ENCODE measurements at regions not wholly inside any gene's neighbourhood (a gene's known extent, or its start where the extent isn't known, plus 50 kb on each side); places are given as distances from the start of the nearest gene placed in this dataset.
"Not testable (repeated sequence)": the region's sequence is repeated elsewhere in the genome, so short reads cannot be mapped to it uniquely, and the experiment has no call there.

- not testable (repeated sequence) for H2AFZ ChIP-seq; H3K9ac ChIP-seq; H3K4me3 ChIP-seq (ENCODE audit: low read depth, low read length); H3K36me3 ChIP-seq (ENCODE audit: control insufficient read depth, insufficient read depth, low read length); H3K4me2 ChIP-seq (ENCODE audit: low read length); H3K79me2 ChIP-seq; H3K9me3 ChIP-seq (ENCODE audit: control insufficient read depth, low read length); H3K27ac ChIP-seq; H3K4me1 ChIP-seq; H3K27me3 ChIP-seq (ENCODE audit: control insufficient read depth, insufficient read depth, low read length)
Observed at GRCh38 chr6:26720663-26721218, 61.2 kb upstream of the ZNF322 start.

DNA sequence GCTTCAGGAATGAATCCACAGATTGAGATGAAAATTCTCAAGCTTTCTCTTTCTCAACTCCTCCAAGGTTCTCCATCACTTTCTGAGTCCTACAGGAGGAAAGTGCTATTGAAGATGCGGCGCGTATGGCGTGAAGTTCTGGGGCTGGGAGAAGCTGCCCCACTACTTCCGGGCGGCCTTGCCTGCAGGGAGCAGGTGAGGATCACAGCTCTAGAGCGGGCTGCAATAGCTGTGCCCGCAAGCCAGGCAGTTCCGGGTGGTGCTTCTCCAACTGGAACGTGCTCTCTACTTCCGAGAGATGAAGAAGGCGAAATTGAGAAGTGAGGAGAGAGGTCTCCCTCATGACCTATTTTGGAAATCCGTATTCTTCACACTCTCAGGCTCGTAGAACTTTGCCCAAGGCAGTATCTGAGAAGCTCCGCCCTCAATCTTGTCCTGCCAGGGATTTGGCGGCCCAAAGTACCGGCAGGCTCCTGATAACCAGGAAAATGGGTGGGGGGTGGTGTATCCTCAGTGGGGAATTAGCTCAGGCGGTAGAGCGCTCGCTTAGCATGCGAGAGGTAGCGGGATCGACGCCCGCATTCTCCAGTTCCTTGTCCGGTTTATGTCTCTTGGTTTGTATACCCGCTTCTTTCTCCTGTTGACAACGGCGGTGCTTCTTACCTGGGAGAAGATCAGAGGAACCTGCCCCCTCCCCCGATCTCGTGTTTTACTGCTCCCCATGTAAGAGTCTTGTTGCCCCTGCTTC is 70.6 kb upstream of the ZNF322 start:
- not testable (repeated sequence) for H3K4me1 ChIP-seq; H3K27ac ChIP-seq; H3K27me3 ChIP-seq (ENCODE audit: control insufficient read depth, insufficient read depth, low read length); H3K9ac ChIP-seq; H2AFZ ChIP-seq; H3K4me2 ChIP-seq (ENCODE audit: low read length); H3K9me3 ChIP-seq (ENCODE audit: control insufficient read depth, low read length); H3K4me3 ChIP-seq (ENCODE audit: low read depth, low read length); H3K79me2 ChIP-seq; H3K36me3 ChIP-seq (ENCODE audit: control insufficient read depth, insufficient read depth, low read length)

GRCh38 chr6:26734776-26735472 is 75.4 kb upstream of the ZNF322 start:
- not testable (repeated sequence) for H2AFZ ChIP-seq; H3K36me3 ChIP-seq (ENCODE audit: control insufficient read depth, insufficient read depth, low read length); H3K79me2 ChIP-seq; H3K4me2 ChIP-seq (ENCODE audit: low read length); H3K4me1 ChIP-seq; H3K27me3 ChIP-seq (ENCODE audit: control insufficient read depth, insufficient read depth, low read length); H3K27ac ChIP-seq; H3K4me3 ChIP-seq (ENCODE audit: low read depth, low read length); H3K9me3 ChIP-seq (ENCODE audit: control insufficient read depth, low read length); H3K9ac ChIP-seq

- Histone ChIP-seq H3K9ac (no peak overlapping the region), H3K79me2 (no peaks in the 10 kb centered on the region), H3K36me3 (ENCODE audit: control insufficient read depth, insufficient read depth, low read length) (no peaks in the 10 kb centered on the region), H3K4me2 (ENCODE audit: low read length) (no peak overlapping the region), H3K27ac (no peak overlapping the region), H3K4me3 (ENCODE audit: low read depth, low read length) (no peak overlapping the region), H3K9me3 (ENCODE audit: control insufficient read depth, low read length) (no peaks in the 10 kb centered on the region), H3K27me3 (ENCODE audit: control insufficient read depth, insufficient read depth, low read length) (peaks cover 5% of the 10 kb centered on the region), H2AFZ (no peak overlapping the region), H3K4me1 (no peaks in the 10 kb centered on the region)
- no peak for TF ChIP-seq CTCF (IDR thresholded peaks at IDR 0.05)
Observed at GRCh38 chr6:26739811-26740210, 80.3 kb upstream of the ZNF322 start.

- no peak overlapping the region for H3K9ac ChIP-seq
- H3K4me3 ChIP-seq (ENCODE audit: low read depth, low read length): no peak overlapping the region
- no peaks in the 10 kb centered on the region for H3K4me1 ChIP-seq
- TF ChIP-seq CTCF (IDR thresholded peaks at IDR 0.05): no peak
- H3K79me2 ChIP-seq: no peaks in the 10 kb centered on the region
- no peaks in the 10 kb centered on the region for H3K9me3 ChIP-seq (ENCODE audit: control insufficient read depth, low read length)
- H3K4me2 ChIP-seq (ENCODE audit: low read length): no peak overlapping the region
- H3K27ac ChIP-seq: no peak overlapping the region
- H2AFZ ChIP-seq: no peak overlapping the region
- peaks cover 5% of the 10 kb centered on the region for H3K27me3 ChIP-seq (ENCODE audit: control insufficient read depth, insufficient read depth, low read length)
- H3K36me3 ChIP-seq (ENCODE audit: control insufficient read depth, insufficient read depth, low read length): no peaks in the 10 kb centered on the region
Observed at GRCh38 chr6:26743157-26743821, 83.7 kb upstream of the ZNF322 start.

All from parathyroid adenoma (tissue), 2 donors.